ENCODE measurements at regions not wholly inside any gene's neighbourhood (a gene's known extent, or its start where the extent isn't known, plus 50 kb on each side); places are given as distances from the start of the nearest gene placed in this dataset.

DNA sequence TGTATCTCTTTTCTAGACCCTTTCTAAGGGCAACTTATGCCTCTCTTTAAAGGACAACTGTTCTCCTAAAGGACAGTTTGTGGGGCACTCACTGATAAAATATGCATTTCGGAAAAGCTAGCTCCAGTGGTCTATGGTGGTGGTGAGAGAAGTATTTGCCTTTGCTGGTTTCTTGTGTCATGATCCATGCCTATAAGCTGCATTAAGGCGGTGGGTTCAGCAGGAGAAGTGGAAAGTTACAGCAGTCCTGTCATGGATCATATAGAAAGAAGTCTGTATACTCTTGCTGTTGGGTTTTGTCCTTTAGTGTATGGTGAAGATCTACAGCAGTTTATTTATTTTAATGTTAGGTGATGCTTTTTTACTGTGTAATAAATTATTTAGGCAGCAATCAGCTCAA, 563.9 kb upstream of the PSMD7 start:
- H3K36me3 ChIP-seq (replicated peaks; ENCODE audit: control insufficient read depth, insufficient read depth, low read length) = no peaks in the 10 kb centered on the region
- H3K4me3 ChIP-seq (ENCODE audit: insufficient read depth, low read depth, low read length) = no peak overlapping the region
- DNase-seq = no peak
- H3K27me3 ChIP-seq (ENCODE audit: control insufficient read depth, insufficient read depth, low read length) = no peaks in the 10 kb centered on the region

DNA sequence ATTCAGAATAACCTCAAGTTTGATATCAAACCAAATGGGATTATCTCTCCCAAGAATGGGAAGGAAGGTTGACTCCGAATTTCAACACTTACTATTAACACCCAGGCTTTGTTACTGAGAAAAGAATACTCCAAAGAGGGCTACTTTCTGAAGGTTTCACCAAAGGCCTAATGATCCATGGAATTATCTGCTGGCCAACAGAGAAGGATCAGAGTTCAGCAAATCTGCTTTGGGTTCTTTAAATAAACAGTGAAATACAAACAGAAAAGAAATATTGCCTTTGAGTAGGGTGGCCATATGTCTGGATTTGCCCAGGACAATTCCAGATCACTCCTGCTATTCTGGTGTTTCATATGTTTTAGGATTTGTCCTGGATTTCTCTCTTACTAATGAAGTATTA, 564.5 kb upstream of the PSMD7 start:
- H3K4me3 ChIP-seq (ENCODE audit: insufficient read depth, low read depth, low read length) = no peak overlapping the region
- no peak for DNase-seq
- no peaks in the 10 kb centered on the region for H3K36me3 ChIP-seq (replicated peaks; ENCODE audit: control insufficient read depth, insufficient read depth, low read length)
- H3K27me3 ChIP-seq (ENCODE audit: control insufficient read depth, insufficient read depth, low read length) = no peaks in the 10 kb centered on the region

DNA sequence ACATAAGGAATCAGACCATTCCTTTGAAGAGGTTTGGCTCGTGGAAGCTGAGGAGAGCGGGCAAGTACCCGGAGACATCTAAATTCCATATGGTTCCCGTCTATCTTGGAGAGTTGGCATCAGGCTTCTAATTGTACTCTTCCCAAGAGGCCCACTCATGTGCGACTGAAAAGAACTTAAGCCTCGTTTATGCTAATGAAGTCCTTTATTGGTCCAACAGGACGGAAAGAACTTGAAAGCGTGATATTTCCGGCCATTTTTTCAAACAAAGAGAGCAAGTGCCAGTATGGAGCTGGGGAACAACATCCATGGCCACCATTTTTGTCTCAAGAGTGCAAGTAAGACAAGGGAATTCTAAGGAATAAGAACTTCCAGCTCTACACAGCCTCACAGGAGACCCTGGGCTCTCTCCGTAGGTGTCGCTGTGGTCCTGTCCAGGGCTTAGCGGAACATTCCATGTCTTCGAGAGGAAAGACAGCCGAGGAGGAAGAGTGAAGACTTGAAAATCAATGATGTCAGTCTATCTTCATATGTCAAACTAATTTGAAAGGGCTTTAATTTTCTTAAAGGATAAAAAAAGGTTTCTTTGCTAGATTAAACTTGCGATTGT, 566.0 kb upstream of the PSMD7 start:
- no peaks in the 10 kb centered on the region for H3K27me3 ChIP-seq (ENCODE audit: control insufficient read depth, insufficient read depth, low read length)
- no peak overlapping the region for H3K4me3 ChIP-seq (ENCODE audit: insufficient read depth, low read depth, low read length)
- no peak for DNase-seq
- H3K36me3 ChIP-seq (replicated peaks; ENCODE audit: control insufficient read depth, insufficient read depth, low read length) = no peaks in the 10 kb centered on the region

DNA sequence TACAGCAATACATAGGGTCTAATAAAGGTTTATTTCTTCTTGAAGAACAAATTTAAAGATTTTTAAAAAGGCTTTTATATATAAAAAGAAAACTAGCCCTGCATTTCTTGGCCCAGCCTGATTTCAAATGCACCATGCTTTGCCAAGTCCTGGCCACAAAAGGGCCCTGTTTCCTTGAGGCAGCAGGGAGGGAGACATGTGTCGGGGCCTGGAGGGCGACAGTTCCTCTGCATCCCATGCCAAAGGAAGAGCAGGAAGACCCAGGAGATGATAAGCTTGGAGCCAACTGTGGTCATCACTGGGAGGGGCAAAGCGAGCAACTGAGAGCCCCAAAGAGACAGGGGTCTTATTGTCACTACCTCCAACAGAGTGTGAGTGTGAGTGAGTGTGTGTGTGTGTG, 571.5 kb upstream of the PSMD7 start:
- Histone ChIP-seq H3K27me3 (ENCODE audit: control insufficient read depth, insufficient read depth, low read length) (no peaks in the 10 kb centered on the region), H3K4me3 (ENCODE audit: insufficient read depth, low read depth, low read length) (no peak overlapping the region), H3K36me3 (replicated peaks; ENCODE audit: control insufficient read depth, insufficient read depth, low read length) (no peaks in the 10 kb centered on the region)
- DNase-seq = no peak

DNA sequence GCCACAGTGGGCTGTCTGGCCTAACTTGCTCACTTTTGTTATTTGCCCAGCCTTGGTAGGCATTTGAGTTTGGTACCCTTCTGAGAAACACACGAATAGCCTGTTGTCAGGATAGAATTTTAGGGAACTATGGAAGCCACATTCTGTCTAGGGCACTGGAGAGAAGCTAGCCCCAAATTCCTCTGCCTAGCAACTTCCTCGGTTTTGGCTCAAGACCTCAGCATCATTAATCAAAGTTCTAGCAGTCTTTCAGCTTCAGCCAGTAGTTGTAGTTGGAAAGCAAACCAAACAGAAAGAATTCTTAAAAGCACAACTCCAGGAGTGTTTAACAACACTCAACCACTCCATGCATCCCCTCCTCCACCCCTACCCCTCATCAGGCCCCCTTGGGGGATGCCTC, 572.1 kb upstream of the PSMD7 start:
- H3K4me3 ChIP-seq (ENCODE audit: insufficient read depth, low read depth, low read length) = no peak overlapping the region
- DNase-seq = no peak
- H3K36me3 ChIP-seq (replicated peaks; ENCODE audit: control insufficient read depth, insufficient read depth, low read length) = no peaks in the 10 kb centered on the region
- no peaks in the 10 kb centered on the region for H3K27me3 ChIP-seq (ENCODE audit: control insufficient read depth, insufficient read depth, low read length)

GRCh38 chr16:73717266-73717974, 579.2 kb upstream of the PSMD7 start:
- DNase-seq = no peak
- H3K36me3 ChIP-seq (replicated peaks; ENCODE audit: control insufficient read depth, insufficient read depth, low read length) = no peaks in the 10 kb centered on the region
- H3K27me3 ChIP-seq (ENCODE audit: control insufficient read depth, insufficient read depth, low read length) = no peaks in the 10 kb centered on the region
- H3K4me3 ChIP-seq (ENCODE audit: insufficient read depth, low read depth, low read length) = no peak overlapping the region

DNA sequence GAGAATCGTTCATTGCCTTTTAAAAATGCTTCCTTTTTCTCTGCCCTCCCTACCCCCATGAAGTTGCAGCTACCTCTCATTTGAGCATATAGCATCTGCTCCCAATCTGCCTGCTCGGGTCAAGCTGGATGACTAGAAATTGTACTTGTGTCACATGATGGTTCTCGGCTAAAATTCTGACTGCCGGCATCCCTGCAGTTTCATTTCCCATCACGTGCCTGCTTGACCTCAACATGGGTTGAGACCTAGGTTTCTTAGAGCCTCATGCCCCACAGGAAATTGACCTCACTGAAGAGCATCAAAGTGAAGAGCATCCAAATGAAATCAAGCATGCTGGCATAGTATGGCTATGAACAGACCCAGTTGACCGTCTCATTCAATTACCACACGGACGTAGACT, 581.6 kb upstream of the PSMD7 start:
- H3K36me3 ChIP-seq (replicated peaks; ENCODE audit: control insufficient read depth, insufficient read depth, low read length) = no peaks in the 10 kb centered on the region
- H3K27me3 ChIP-seq (ENCODE audit: control insufficient read depth, insufficient read depth, low read length) = no peaks in the 10 kb centered on the region
- H3K4me3 ChIP-seq (ENCODE audit: insufficient read depth, low read depth, low read length) = no peak overlapping the region
- no peak for DNase-seq

DNA sequence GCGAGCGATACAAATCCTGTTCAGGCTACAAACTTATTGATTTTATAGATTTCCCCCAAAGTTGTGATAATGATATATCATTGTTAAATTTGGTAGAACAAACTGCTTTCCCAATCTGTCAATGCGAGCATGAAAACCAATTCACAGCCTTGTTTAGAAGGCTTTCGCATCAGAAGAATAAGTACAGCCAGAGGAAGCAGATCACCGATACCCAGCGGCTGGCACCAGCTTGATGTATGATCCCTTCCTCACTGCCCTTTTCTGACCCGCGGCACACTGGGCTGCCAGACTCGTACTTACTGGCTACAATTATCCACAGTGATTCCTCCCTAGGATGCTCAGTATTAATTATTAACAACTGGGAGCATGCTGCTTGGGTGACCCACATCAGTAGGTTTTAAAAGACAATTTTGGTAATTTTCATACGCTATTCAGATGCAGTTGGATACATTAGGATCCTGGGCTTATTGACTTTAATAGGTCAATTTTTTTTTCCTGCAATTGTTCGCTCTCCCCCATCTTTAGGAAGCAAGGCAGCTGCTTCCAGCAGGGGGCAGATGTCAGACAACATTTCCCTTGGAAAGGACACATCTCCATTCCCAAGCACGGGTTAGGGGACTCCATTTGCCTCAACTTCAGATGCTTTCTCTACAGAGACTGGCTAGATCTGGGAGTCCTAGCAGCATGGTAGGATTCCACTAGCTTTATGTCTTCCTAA, 582.7 kb upstream of the PSMD7 start:
- Histone ChIP-seq H3K36me3 (replicated peaks; ENCODE audit: control insufficient read depth, insufficient read depth, low read length) (no peaks in the 10 kb centered on the region), H3K27me3 (ENCODE audit: control insufficient read depth, insufficient read depth, low read length) (no peaks in the 10 kb centered on the region), H3K4me3 (ENCODE audit: insufficient read depth, low read depth, low read length) (no peak overlapping the region)
- peak; percentile 45 for DNase-seq

DNA sequence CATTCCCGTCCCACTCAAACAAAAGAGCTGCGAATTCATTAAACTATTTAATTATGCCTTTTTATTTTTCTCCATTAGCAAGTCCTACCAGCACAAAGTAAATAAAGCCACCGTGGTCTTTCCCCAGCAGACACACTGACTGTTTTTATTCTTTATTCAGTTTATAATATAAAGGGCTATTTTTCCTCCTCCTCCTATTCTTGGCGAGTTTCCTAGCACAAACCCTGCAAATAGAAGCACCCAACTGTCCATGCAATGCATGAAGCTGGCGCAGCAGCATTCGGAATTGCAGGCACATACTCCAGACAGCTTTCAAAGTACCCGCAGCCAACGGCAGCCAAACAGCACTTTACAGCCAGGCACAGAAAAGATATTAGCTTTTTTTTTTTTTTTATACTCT, 583.4 kb upstream of the PSMD7 start:
- Histone ChIP-seq H3K27me3 (ENCODE audit: control insufficient read depth, insufficient read depth, low read length) (no peaks in the 10 kb centered on the region), H3K36me3 (replicated peaks; ENCODE audit: control insufficient read depth, insufficient read depth, low read length) (no peaks in the 10 kb centered on the region), H3K4me3 (ENCODE audit: insufficient read depth, low read depth, low read length) (no peak overlapping the region)
- no peak for DNase-seq

- Histone ChIP-seq H3K27me3 (ENCODE audit: control insufficient read depth, insufficient read depth, low read length) (no peaks in the 10 kb centered on the region), H3K36me3 (replicated peaks; ENCODE audit: control insufficient read depth, insufficient read depth, low read length) (no peaks in the 10 kb centered on the region), H3K4me3 (ENCODE audit: insufficient read depth, low read depth, low read length) (no peak overlapping the region)
- no peak for DNase-seq
Measured at GRCh38 chr16:73711406-73712080, 585.1 kb upstream of the PSMD7 start.

DNA sequence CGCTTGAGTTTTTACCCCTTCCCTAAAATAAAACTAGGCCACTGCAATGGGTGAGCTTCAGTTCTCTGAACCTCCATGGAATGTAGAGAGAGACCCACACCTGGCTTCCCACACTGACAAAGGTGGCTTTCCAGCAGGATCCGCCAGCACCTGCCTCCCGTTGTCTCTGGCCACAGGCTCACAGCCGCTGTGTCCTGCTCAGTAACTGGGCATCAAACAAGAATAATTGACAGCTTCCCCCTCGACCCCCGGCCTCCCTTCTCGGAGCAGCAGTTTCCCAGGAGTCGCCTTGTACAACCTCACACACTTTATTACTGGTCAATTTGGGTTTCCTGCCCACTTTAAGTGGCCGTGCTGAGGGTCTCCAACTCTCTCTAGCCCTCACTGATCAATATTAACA, 586.1 kb upstream of the PSMD7 start:
- H3K36me3 ChIP-seq (replicated peaks; ENCODE audit: control insufficient read depth, insufficient read depth, low read length) = no peaks in the 10 kb centered on the region
- H3K27me3 ChIP-seq (ENCODE audit: control insufficient read depth, insufficient read depth, low read length) = no peaks in the 10 kb centered on the region
- H3K4me3 ChIP-seq (ENCODE audit: insufficient read depth, low read depth, low read length) = no peak overlapping the region
- DNase-seq = no peak

DNA sequence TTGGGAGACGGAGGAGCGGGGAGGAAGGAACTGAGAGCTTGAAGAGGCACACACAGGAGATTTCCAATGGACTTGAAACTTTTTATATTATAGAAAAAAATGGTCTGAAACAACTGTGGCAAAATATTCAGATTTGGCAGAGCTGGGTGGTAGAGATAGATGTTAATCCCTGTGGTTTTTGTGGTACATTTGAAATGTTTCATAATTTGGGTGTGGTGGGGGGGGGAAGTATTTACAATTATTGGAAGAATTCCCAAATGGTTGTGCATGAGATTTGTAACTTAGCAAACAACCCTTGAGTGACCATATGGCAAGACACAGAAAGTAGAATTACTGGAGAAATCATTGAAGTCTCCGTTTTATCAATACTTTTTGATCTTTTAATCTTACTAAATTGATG, 588.8 kb upstream of the PSMD7 start:
- DNase-seq = no peak
- Histone ChIP-seq H3K36me3 (replicated peaks; ENCODE audit: control insufficient read depth, insufficient read depth, low read length) (no peaks in the 10 kb centered on the region), H3K27me3 (ENCODE audit: control insufficient read depth, insufficient read depth, low read length) (no peaks in the 10 kb centered on the region), H3K4me3 (ENCODE audit: insufficient read depth, low read depth, low read length) (no peak overlapping the region)

GRCh38 chr16:73703891-73704290, 592.7 kb upstream of the PSMD7 start:
- no peak for DNase-seq
- Histone ChIP-seq H3K36me3 (replicated peaks; ENCODE audit: control insufficient read depth, insufficient read depth, low read length) (no peaks in the 10 kb centered on the region), H3K4me3 (ENCODE audit: insufficient read depth, low read depth, low read length) (no peak overlapping the region), H3K27me3 (ENCODE audit: control insufficient read depth, insufficient read depth, low read length) (no peaks in the 10 kb centered on the region)

DNA sequence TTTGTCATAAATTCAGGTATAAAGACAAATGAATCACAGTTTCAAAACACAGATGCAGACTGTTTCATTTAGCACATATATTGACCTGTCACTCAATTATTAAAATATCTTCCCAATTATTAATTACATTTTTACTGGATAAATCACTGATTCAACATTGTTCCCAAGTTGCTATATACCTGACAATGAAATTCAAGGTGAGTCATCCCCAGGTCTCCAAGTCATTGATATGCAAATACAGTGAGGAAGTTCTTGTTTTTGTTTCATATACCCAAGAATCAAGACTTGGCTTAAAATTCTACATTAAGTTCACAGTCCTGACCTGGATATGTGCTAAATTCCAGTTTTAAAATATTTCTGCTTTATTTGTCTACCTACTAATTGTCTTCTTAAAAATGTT, 599.3 kb upstream of the PSMD7 start:
- no peak overlapping the region for H3K4me3 ChIP-seq (ENCODE audit: insufficient read depth, low read depth, low read length)
- H3K36me3 ChIP-seq (replicated peaks; ENCODE audit: control insufficient read depth, insufficient read depth, low read length) = no peaks in the 10 kb centered on the region
- H3K27me3 ChIP-seq (ENCODE audit: control insufficient read depth, insufficient read depth, low read length) = no peaks in the 10 kb centered on the region
- peak; percentile 27 for DNase-seq

DNA sequence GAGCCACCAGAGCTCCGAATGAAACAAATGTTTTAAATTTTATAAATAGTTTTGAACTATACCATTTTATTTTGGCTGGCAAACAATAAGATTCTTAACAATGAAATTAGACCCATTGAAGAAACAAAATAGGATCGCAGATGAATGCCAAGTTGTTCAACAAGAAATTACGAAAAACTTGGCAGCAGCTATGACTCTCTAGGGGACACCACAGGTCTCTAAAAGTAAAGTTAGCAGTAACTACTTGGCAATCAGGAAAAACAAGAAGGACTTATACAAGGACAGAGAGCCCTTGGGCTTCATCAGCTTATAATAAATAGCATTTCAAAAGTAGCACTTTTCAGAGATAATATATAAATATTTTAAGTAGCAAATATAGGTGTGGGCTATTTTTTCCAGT, 603.8 kb upstream of the PSMD7 start:
- Histone ChIP-seq H3K4me3 (ENCODE audit: insufficient read depth, low read depth, low read length) (no peak overlapping the region), H3K27me3 (ENCODE audit: control insufficient read depth, insufficient read depth, low read length) (no peaks in the 10 kb centered on the region), H3K36me3 (replicated peaks; ENCODE audit: control insufficient read depth, insufficient read depth, low read length) (no peaks in the 10 kb centered on the region)
- DNase-seq = no peak

Data from H7 (cell line).